Subcutaneous abdominal adipose tissue (tissue), 5 donors: ENCODE measurements at regions not wholly inside any gene's neighbourhood (a gene's known extent, or its start where the extent isn't known, plus 50 kb on each side); places are given as distances from the start of the nearest gene placed in this dataset.

Source experiments
- H3K27ac ChIP-seq: one replicate; pipeline ENCODE4 v1.7.0; 2013; ENCODE audit warnings: low read depth, mild to moderate bottlenecking, inconsistent platforms, low read length, moderate library complexity
- H3K27me3 ChIP-seq, 5 donors: one replicate each; pipeline ENCODE4 v1.7.0; 2013; ENCODE audit warnings: low read length in 5 of 5, inconsistent platforms in 1 of 5; ENCODE audit not compliant: control insufficient read depth in 5 of 5, insufficient read depth in 4 of 5
- H3K36me3 ChIP-seq, 5 donors: one replicate each; pipeline ENCODE4 v1.7.0; 2013; ENCODE audit warnings: low read length in 5 of 5; ENCODE audit not compliant: control insufficient read depth in 5 of 5, insufficient read depth in 5 of 5
- H3K4me1 ChIP-seq, 5 donors: one replicate each; pipeline ENCODE4 v1.7.0; 2013; ENCODE audit warnings: low read length in 5 of 5, mild to moderate bottlenecking in 3 of 5, moderate library complexity in 1 of 5; ENCODE audit not compliant: control insufficient read depth in 5 of 5, insufficient read depth in 5 of 5
- H3K4me3 ChIP-seq, 5 donors: one replicate each; pipeline ENCODE4 v1.7.0; 2013; ENCODE audit warnings: low read length in 5 of 5, low read depth in 1 of 5
- H3K9ac ChIP-seq, 5 donors: one replicate each; pipeline ENCODE4 v1.7.0; 2013; ENCODE audit warnings: low read length in 5 of 5, mild to moderate bottlenecking in 4 of 5, moderate library complexity in 3 of 5
- H3K9me3 ChIP-seq, 5 donors: one replicate each; pipeline ENCODE4 v1.7.0; 2013; ENCODE audit warnings: low read length in 5 of 5; ENCODE audit not compliant: control insufficient read depth in 5 of 5
- donor health status: healthy.
- donor health status: healthy.
- donor health status: healthy.
- donor health status: healthy.
- donor health status: healthy.

GRCh38 chr7:53302496-53303246 is 267.2 kb downstream of the POM121L12 start:
- no peaks in the 10 kb centered on the region for H3K36me3 ChIP-seq
- H3K9ac ChIP-seq: no peak overlapping the region
- no peak overlapping the region for H3K4me3 ChIP-seq
- no peaks in the 10 kb centered on the region for H3K27me3 ChIP-seq
- no peaks in the 10 kb centered on the region for H3K4me1 ChIP-seq
- no peak overlapping the region for H3K27ac ChIP-seq
- peaks cover 0 to 4% (median 0%) of the 10 kb centered on the region in 5 donors for H3K9me3 ChIP-seq

- Histone ChIP-seq H3K27me3 (no peaks in the 10 kb centered on the region), H3K9ac (no peak overlapping the region), H3K36me3 (no peaks in the 10 kb centered on the region), H3K9me3 (peaks cover 0 to 4% (median 0%) of the 10 kb centered on the region in 5 donors), H3K4me3 (no peak overlapping the region), H3K27ac (no peak overlapping the region), H3K4me1 (no peaks in the 10 kb centered on the region)
Measured at GRCh38 chr7:53303781-53304180, 268.3 kb downstream of the POM121L12 start.

GRCh38 chr7:53306846-53307245 is 271.4 kb downstream of the POM121L12 start:
- Histone ChIP-seq H3K9ac (no peak overlapping the region), H3K9me3 (peaks cover 0 to 4% (median 2%) of the 10 kb centered on the region in 5 donors), H3K4me3 (no peak overlapping the region), H3K27ac (no peak overlapping the region), H3K27me3 (no peaks in the 10 kb centered on the region), H3K4me1 (no peaks in the 10 kb centered on the region), H3K36me3 (no peaks in the 10 kb centered on the region)

- no peak overlapping the region for H3K4me3 ChIP-seq
- H3K27me3 ChIP-seq: no peaks in the 10 kb centered on the region
Measured at GRCh38 chr7:53311205-53311604, 275.8 kb downstream of the POM121L12 start.

GRCh38 chr7:53315981-53316380 is 280.5 kb downstream of the POM121L12 start:
- no peaks in the 10 kb centered on the region for H3K36me3 ChIP-seq
- H3K9me3 ChIP-seq: peaks cover 0 to 4% (median 0%) of the 10 kb centered on the region in 5 donors
- no peaks in the 10 kb centered on the region for H3K4me1 ChIP-seq
- H3K9ac ChIP-seq: no peak overlapping the region
- no peaks in the 10 kb centered on the region for H3K27me3 ChIP-seq
- H3K4me3 ChIP-seq: no peak overlapping the region
- no peak overlapping the region for H3K27ac ChIP-seq

More at GRCh38 chr7:53311205-53311604, 275.8 kb downstream of the POM121L12 start:
- Histone ChIP-seq H3K36me3 (no peaks in the 10 kb centered on the region), H3K27ac (no peak overlapping the region), H3K4me1 (no peaks in the 10 kb centered on the region), H3K9ac (no peak overlapping the region), H3K9me3 (peaks cover 0 to 3% (median 0%) of the 10 kb centered on the region in 5 donors)

GRCh38 chr7:53318566-53318965 is 283.1 kb downstream of the POM121L12 start:
- Histone ChIP-seq H3K27me3 (no peaks in the 10 kb centered on the region), H3K36me3 (no peaks in the 10 kb centered on the region), H3K9ac (no peak overlapping the region), H3K9me3 (peaks cover 0 to 8% (median 0%) of the 10 kb centered on the region in 5 donors), H3K4me1 (no peaks in the 10 kb centered on the region), H3K27ac (no peak overlapping the region), H3K4me3 (no peak overlapping the region)

GRCh38 chr7:53325061-53325460 is 289.6 kb downstream of the POM121L12 start:
- H3K36me3 ChIP-seq: no peaks in the 10 kb centered on the region
- H3K4me3 ChIP-seq: no peak overlapping the region
- H3K27ac ChIP-seq: no peak overlapping the region
- no peak overlapping the region for H3K9ac ChIP-seq
- H3K9me3 ChIP-seq: peaks cover 0 to 8% (median 0%) of the 10 kb centered on the region in 5 donors
- no peaks in the 10 kb centered on the region for H3K27me3 ChIP-seq
- no peaks in the 10 kb centered on the region for H3K4me1 ChIP-seq

GRCh38 chr7:53326634-53327033 is 291.2 kb downstream of the POM121L12 start:
- H3K9me3 ChIP-seq: peaks cover 0 to 8% (median 4%) of the 10 kb centered on the region in 5 donors
- no peak overlapping the region for H3K27ac ChIP-seq
- H3K27me3 ChIP-seq: no peaks in the 10 kb centered on the region
- H3K9ac ChIP-seq: no peak overlapping the region
- H3K4me3 ChIP-seq: no peak overlapping the region
- H3K4me1 ChIP-seq: no peaks in the 10 kb centered on the region
- H3K36me3 ChIP-seq: no peaks in the 10 kb centered on the region

- Histone ChIP-seq H3K4me3 (no peak overlapping the region), H3K4me1 (no peaks in the 10 kb centered on the region), H3K27me3 (no peaks in the 10 kb centered on the region), H3K36me3 (no peaks in the 10 kb centered on the region), H3K27ac (no peak overlapping the region), H3K9me3 (peaks cover 0 to 17% (median 7%) of the 10 kb centered on the region in 5 donors), H3K9ac (no peak overlapping the region)
Measured at GRCh38 chr7:53336105-53336668, 300.8 kb downstream of the POM121L12 start.

- Histone ChIP-seq H3K4me3 (no peak overlapping the region), H3K27me3 (no peaks in the 10 kb centered on the region), H3K9me3 (peaks cover 0 to 20% (median 8%) of the 10 kb centered on the region in 5 donors), H3K4me1 (no peaks in the 10 kb centered on the region), H3K27ac (no peak overlapping the region), H3K9ac (no peak overlapping the region), H3K36me3 (no peaks in the 10 kb centered on the region)
Measured at GRCh38 chr7:53340220-53340619, 304.8 kb downstream of the POM121L12 start.
